ENCODE measurements at regions not wholly inside any gene's neighbourhood (a gene's known extent, or its start where the extent isn't known, plus 50 kb on each side); places are given as distances from the start of the nearest gene placed in this dataset.

DNA sequence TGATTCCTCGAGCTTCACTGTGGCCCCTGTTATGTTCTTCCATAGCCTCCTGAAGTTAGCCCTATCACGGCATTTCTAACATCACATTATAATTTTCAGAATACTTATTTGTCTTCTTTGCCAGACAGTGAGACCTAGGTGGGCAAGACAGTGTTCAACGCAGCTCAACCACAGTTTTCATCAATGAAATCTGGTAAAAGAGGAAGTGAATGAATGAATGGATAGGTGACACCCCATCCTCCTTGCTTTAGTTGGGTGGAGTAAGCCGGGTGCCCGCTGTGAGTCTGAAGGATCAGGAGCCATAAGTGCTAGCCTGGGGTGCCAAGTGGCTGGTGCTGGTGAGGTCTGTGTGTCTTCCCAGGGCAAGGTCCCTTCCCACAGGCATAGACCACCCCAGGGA, 60.2 kb upstream of the MTNR1B start:
- Histone ChIP-seq H3K36me3 (ENCODE audit: control insufficient read depth in 4 of 4, insufficient read depth in 3 of 4, low read depth in 1 of 4, low read length in 3 of 4) (no peaks in the 10 kb centered on the region), H3K4me3 (ENCODE audit: low read depth in 1 of 3, low read length in 3 of 3) (no peak overlapping the region), H3K4me1 (ENCODE audit: control insufficient read depth in 4 of 4, insufficient read depth in 4 of 4, low read length in 3 of 4) (no peaks in the 10 kb centered on the region), H3K27me3 (ENCODE audit: control insufficient read depth in 4 of 4, insufficient read depth in 4 of 4, low read length in 3 of 4) (no peaks in the 10 kb centered on the region), H3K9me3 (ENCODE audit: control insufficient read depth in 4 of 4, low read length in 3 of 4) (no peaks in the 10 kb centered on the region), H3K27ac (ENCODE audit: low read depth in 1 of 2, low read length in 2 of 2) (no peak overlapping the region), H3K9ac (ENCODE audit: low read depth in 1 of 2, low read length in 2 of 2) (no peak overlapping the region)
- TF ChIP-seq YY1 (IDR thresholded peaks at IDR 0.05) (no peak), GABPA (IDR thresholded peaks at IDR 0.05 in 1 of 2, conservative IDR thresholded peaks at IDR 0.05 in 1 of 2) (no peak), JUND (IDR thresholded peaks at IDR 0.05) (no peak), RXRA (IDR thresholded peaks at IDR 0.05) (no peak), FOXA1 (IDR thresholded peaks at IDR 0.05) (no peak), TAF1 (conservative IDR thresholded peaks at IDR 0.05) (no peak), RAD21 (IDR thresholded peaks at IDR 0.05) (no peak)
- TF ChIP-seq, protein P1, sequence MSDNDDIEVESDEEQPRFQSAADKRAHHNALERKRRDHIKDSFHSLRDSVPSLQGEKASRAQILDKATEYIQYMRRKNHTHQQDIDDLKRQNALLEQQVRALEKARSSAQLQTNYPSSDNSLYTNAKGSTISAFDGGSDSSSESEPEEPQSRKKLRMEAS (IDR thresholded peaks at IDR 0.05): no peak
- TF ChIP-seq, protein P2, sequence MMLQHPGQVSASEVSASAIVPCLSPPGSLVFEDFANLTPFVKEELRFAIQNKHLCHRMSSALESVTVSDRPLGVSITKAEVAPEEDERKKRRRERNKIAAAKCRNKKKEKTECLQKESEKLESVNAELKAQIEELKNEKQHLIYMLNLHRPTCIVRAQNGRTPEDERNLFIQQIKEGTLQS (IDR thresholded peaks at IDR 0.05): no peak
- TF ChIP-seq, protein P3, sequence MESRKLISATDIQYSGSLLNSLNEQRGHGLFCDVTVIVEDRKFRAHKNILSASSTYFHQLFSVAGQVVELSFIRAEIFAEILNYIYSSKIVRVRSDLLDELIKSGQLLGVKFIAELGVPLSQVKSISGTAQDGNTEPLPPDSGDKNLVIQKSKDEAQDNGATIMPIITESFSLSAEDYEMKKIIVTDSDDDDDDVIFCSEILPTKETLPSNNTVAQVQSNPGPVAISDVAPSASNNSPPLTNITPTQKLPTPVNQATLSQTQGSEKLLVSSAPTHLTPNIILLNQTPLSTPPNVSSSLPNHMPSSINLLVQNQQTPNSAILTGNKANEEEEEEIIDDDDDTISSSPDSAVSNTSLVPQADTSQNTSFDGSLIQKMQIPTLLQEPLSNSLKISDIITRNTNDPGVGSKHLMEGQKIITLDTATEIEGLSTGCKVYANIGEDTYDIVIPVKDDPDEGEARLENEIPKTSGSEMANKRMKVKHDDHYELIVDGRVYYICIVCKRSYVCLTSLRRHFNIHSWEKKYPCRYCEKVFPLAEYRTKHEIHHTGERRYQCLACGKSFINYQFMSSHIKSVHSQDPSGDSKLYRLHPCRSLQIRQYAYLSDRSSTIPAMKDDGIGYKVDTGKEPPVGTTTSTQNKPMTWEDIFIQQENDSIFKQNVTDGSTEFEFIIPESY (IDR thresholded peaks at IDR 0.05): no peak
- TF ChIP-seq, protein P4, sequence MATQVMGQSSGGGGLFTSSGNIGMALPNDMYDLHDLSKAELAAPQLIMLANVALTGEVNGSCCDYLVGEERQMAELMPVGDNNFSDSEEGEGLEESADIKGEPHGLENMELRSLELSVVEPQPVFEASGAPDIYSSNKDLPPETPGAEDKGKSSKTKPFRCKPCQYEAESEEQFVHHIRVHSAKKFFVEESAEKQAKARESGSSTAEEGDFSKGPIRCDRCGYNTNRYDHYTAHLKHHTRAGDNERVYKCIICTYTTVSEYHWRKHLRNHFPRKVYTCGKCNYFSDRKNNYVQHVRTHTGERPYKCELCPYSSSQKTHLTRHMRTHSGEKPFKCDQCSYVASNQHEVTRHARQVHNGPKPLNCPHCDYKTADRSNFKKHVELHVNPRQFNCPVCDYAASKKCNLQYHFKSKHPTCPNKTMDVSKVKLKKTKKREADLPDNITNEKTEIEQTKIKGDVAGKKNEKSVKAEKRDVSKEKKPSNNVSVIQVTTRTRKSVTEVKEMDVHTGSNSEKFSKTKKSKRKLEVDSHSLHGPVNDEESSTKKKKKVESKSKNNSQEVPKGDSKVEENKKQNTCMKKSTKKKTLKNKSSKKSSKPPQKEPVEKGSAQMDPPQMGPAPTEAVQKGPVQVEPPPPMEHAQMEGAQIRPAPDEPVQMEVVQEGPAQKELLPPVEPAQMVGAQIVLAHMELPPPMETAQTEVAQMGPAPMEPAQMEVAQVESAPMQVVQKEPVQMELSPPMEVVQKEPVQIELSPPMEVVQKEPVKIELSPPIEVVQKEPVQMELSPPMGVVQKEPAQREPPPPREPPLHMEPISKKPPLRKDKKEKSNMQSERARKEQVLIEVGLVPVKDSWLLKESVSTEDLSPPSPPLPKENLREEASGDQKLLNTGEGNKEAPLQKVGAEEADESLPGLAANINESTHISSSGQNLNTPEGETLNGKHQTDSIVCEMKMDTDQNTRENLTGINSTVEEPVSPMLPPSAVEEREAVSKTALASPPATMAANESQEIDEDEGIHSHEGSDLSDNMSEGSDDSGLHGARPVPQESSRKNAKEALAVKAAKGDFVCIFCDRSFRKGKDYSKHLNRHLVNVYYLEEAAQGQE (IDR thresholded peaks at IDR 0.05): no peak
- no peak for DNase-seq (ENCODE audit: low spot score)
- WGBS: 94% methylated on average over 5 of the region's 5 CpGs

DNA sequence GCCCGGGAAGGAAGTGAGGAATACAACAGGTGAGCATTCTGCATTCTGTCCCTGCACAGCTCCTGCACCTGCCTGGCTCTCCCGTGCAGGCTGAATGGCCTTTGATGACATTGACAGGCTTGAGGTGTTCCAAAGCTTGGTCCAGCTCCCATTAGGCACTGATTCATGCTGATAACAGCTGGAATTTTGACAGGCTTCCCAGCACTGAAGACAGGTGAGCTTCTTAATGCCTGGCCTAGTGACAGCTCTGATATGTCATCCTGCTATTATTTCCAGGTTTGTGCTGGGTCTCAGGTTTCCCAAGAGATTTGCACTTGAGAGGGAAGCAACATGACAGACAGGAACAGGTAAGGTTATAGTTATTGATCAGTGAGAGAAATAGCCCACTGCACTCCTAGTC, 58.0 kb upstream of the MTNR1B start:
- H3K27ac ChIP-seq (ENCODE audit: low read depth in 1 of 2, low read length in 2 of 2): no peak overlapping the region
- no peaks in the 10 kb centered on the region for H3K27me3 ChIP-seq (ENCODE audit: control insufficient read depth in 4 of 4, insufficient read depth in 4 of 4, low read length in 3 of 4)
- no peaks in the 10 kb centered on the region for H3K36me3 ChIP-seq (ENCODE audit: control insufficient read depth in 4 of 4, insufficient read depth in 3 of 4, low read depth in 1 of 4, low read length in 3 of 4)
- no peak overlapping the region for H3K9ac ChIP-seq (ENCODE audit: low read depth in 1 of 2, low read length in 2 of 2)
- WGBS: 68% methylated on average over 2 of the region's 2 CpGs
- H3K4me1 ChIP-seq (ENCODE audit: control insufficient read depth in 4 of 4, insufficient read depth in 4 of 4, low read length in 3 of 4): no peaks in the 10 kb centered on the region
- H3K9me3 ChIP-seq (ENCODE audit: control insufficient read depth in 4 of 4, low read length in 3 of 4): no peaks in the 10 kb centered on the region
- no peak overlapping the region for H3K4me3 ChIP-seq (ENCODE audit: low read depth in 1 of 3, low read length in 3 of 3)
- no peak for DNase-seq (ENCODE audit: low spot score)
- no peak for TF ChIP-seq RAD21 (IDR thresholded peaks at IDR 0.05)
- TF ChIP-seq FOXA2 (IDR thresholded peaks at IDR 0.05): no peak
- TF ChIP-seq FOXA1 (IDR thresholded peaks at IDR 0.05): no peak
- no peak for TF ChIP-seq JUND (IDR thresholded peaks at IDR 0.05)
- TF ChIP-seq, protein P3 (IDR thresholded peaks at IDR 0.05): no peak
- TF ChIP-seq SP1 (IDR thresholded peaks at IDR 0.05): no peak

Data from liver (tissue), 7 donors.